DOHH2 (cell line): ENCODE measurements at regions not wholly inside any gene's neighbourhood (a gene's known extent, or its start where the extent isn't known, plus 50 kb on each side); places are given as distances from the start of the nearest gene placed in this dataset.
"Not testable (repeated sequence)": the region's sequence is repeated elsewhere in the genome, so short reads cannot be mapped to it uniquely, and the experiment has no call there.

ENCODE experiments used
- H3F3A ChIP-seq: fragments of 200-600 bp; sonication (generic), shearing (Covaris generic); 2 replicates; pipeline ENCODE4 v1.6.0; 2016; ENCODE audit warnings: antibody characterized with exemption, mild to moderate bottlenecking; ENCODE audit not compliant: control insufficient read depth, insufficient read depth
- H3K27ac ChIP-seq: fragments of 200-600 bp; sonication (generic); 2 replicates; pipeline ENCODE4 v1.5.1; 2014; ENCODE audit warnings: low read depth, mild to moderate bottlenecking, low read length, moderate library complexity
- H3K27me3 ChIP-seq: fragments of 200-600 bp; sonication (generic); 2 replicates; pipeline ENCODE4 v1.6.1; 2014; ENCODE audit warnings: mild to moderate bottlenecking, low read length, mixed read lengths; ENCODE audit not compliant: control insufficient read depth
- H3K36me3 ChIP-seq: fragments of 200-600 bp; sonication (generic); 2 replicates; pipeline ENCODE4 v1.6.1; 2014; ENCODE audit warnings: mild to moderate bottlenecking, low read length, moderate library complexity, mixed read lengths; ENCODE audit not compliant: control insufficient read depth
- H3K4me1 ChIP-seq: fragments of 200-600 bp; sonication (generic); 2 replicates; pipeline ENCODE4 v1.6.1; 2014; ENCODE audit warnings: mild to moderate bottlenecking, low read length, mixed read lengths; ENCODE audit not compliant: control insufficient read depth
- H3K4me2 ChIP-seq: fragments of 200-600 bp; sonication (generic); 2 replicates; pipeline ENCODE4 v1.6.0; 2014; ENCODE audit warnings: mild to moderate bottlenecking, low read length, moderate library complexity
- H3K4me3 ChIP-seq: fragments of 200-600 bp; sonication (generic); 2 replicates; pipeline ENCODE4 v1.5.1; 2014; ENCODE audit warnings: mild to moderate bottlenecking, low read length, mixed read lengths
- H3K79me2 ChIP-seq: fragments of 200-600 bp; sonication (generic); 2 replicates; pipeline ENCODE4 v1.6.1; 2014; ENCODE audit warnings: mild to moderate bottlenecking, low read length, mixed read lengths; ENCODE audit not compliant: control insufficient read depth
- H3K9me2 ChIP-seq: fragments of 200-600 bp; sonication (generic); replicated peaks from 2 replicates; pipeline ENCODE4 v1.6.1; 2014; ENCODE audit warnings: mild to moderate bottlenecking, low read length, mixed read lengths; ENCODE audit not compliant: control insufficient read depth
- H3K9me3 ChIP-seq: fragments of 200-600 bp; sonication (generic); 2 replicates; pipeline ENCODE4 v1.6.1; 2014; ENCODE audit warnings: antibody characterized with exemption, low read length, mixed read lengths; ENCODE audit not compliant: control insufficient read depth, insufficient read depth
- H4K20me1 ChIP-seq: fragments of 200-600 bp; sonication (generic); 2 replicates; pipeline ENCODE4 v1.6.0; 2014; ENCODE audit warnings: low read depth, mild to moderate bottlenecking, antibody characterized with exemption, low read length, moderate library complexity; ENCODE audit not compliant: control insufficient read depth, insufficient read depth
- EZH2phosphoT487 ChIP-seq: fragments of 200-600 bp; sonication (generic); IDR thresholded peaks from 2 replicates; pipeline ENCODE4 v1.6.1; 2017; ENCODE audit warnings: borderline replicate concordance, mild to moderate bottlenecking, antibody characterized with exemption, low read length, moderate library complexity, mixed read lengths
- TF ChIP-seq, protein P1 (sequence below): fragments of 200-600 bp; sonication (generic); IDR thresholded peaks from one replicate; pipeline ENCODE4 v1.5.1; 2014; ENCODE audit warnings: antibody characterized with exemption, mild to moderate bottlenecking, low read depth, low read length; ENCODE audit not compliant: poor library complexity, severe bottlenecking

DNA sequence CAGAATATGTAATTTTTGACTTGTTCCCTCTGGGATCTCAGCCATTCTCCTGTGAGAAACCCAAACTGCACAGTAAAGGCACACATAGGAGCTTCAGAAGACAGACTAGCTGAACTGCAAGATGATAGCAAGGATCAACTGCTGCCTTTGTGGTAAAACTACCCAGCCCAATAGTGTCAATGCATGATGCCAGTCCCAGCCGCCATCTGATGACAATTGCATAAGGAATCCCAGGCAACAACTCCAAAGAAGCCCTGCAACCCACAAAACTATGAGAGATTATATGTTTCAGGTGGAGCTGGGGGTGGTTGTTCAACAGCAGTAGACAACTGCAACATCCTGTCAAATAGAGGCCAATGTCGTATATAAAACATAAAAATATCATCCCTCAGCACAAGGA lies 192.4 kb upstream of the ARPP21 start:
- TF ChIP-seq, protein P1, sequence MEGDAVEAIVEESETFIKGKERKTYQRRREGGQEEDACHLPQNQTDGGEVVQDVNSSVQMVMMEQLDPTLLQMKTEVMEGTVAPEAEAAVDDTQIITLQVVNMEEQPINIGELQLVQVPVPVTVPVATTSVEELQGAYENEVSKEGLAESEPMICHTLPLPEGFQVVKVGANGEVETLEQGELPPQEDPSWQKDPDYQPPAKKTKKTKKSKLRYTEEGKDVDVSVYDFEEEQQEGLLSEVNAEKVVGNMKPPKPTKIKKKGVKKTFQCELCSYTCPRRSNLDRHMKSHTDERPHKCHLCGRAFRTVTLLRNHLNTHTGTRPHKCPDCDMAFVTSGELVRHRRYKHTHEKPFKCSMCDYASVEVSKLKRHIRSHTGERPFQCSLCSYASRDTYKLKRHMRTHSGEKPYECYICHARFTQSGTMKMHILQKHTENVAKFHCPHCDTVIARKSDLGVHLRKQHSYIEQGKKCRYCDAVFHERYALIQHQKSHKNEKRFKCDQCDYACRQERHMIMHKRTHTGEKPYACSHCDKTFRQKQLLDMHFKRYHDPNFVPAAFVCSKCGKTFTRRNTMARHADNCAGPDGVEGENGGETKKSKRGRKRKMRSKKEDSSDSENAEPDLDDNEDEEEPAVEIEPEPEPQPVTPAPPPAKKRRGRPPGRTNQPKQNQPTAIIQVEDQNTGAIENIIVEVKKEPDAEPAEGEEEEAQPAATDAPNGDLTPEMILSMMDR = no peak
- no peak for TF ChIP-seq EZH2phosphoT487
- Histone ChIP-seq H3K9me3 (no peaks in the 10 kb centered on the region), H3K9me2 (no peaks in the 10 kb centered on the region), H3K27me3 (no peaks in the 10 kb centered on the region), H3K27ac (no peak overlapping the region), H3K4me3 (no peak overlapping the region), H4K20me1 (no peaks in the 10 kb centered on the region), H3K36me3 (no peaks in the 10 kb centered on the region), H3K79me2 (no peaks in the 10 kb centered on the region), H3F3A (no peaks in the 10 kb centered on the region), H3K4me1 (no peaks in the 10 kb centered on the region), H3K4me2 (no peak overlapping the region)

DNA sequence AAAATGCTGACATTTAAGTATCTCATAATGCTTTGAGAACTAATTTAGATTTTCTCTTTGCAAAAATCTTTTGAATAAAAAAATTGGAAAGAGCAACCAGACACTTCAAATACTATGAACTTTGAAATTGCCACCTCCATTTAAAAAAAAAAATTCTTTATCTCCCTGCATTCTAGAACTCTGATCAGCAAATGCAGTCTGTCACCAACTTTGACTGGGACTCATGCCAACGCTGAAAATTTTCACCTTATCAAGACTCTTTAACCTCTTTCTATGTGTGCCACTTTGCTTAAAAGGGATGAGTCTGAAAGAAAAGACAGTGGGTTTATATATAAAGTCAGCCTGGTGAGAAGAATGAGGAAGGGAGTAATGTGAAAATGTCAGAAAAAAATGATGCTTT lies 191.2 kb upstream of the ARPP21 start:
- Histone ChIP-seq H4K20me1 (no peaks in the 10 kb centered on the region), H3K36me3 (no peaks in the 10 kb centered on the region), H3K4me2 (no peak overlapping the region), H3K9me3 (no peaks in the 10 kb centered on the region), H3K27ac (no peak overlapping the region), H3K4me3 (no peak overlapping the region), H3K9me2 (no peaks in the 10 kb centered on the region), H3F3A (no peaks in the 10 kb centered on the region), H3K27me3 (no peaks in the 10 kb centered on the region), H3K79me2 (no peaks in the 10 kb centered on the region), H3K4me1 (no peaks in the 10 kb centered on the region)
- TF ChIP-seq EZH2phosphoT487 = no peak
- TF ChIP-seq, protein P1 = no peak

DNA sequence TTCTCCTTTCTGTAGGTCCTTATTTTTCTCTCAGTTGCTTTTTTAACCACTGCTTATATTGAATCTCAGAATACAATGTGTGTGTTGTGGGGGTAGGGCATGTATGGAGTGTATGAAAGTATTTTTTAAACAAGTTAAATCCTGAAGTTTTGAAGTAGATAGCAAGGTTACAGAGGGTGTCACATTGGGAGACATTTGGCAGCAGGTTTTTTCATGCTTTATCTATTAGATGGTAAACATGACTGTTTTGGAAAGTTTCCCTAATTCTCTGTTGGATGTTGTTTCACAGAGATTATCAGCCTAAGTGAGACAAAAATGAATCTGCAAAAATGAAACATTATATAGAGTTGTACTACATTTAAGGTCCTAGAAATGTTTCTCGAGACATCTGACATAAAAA lies 190.6 kb upstream of the ARPP21 start:
- no peaks in the 10 kb centered on the region for H3K36me3 ChIP-seq
- no peaks in the 10 kb centered on the region for H3K27me3 ChIP-seq
- no peak overlapping the region for H3K4me3 ChIP-seq
- no peaks in the 10 kb centered on the region for H4K20me1 ChIP-seq
- H3F3A ChIP-seq = no peaks in the 10 kb centered on the region
- H3K27ac ChIP-seq = no peak overlapping the region
- no peaks in the 10 kb centered on the region for H3K9me2 ChIP-seq
- H3K4me1 ChIP-seq = no peaks in the 10 kb centered on the region
- H3K79me2 ChIP-seq = no peaks in the 10 kb centered on the region
- H3K4me2 ChIP-seq = no peak overlapping the region
- peaks cover 4% of the 10 kb centered on the region; the same call in 1 of the 2 replicates for H3K9me3 ChIP-seq
- TF ChIP-seq EZH2phosphoT487 = no peak
- TF ChIP-seq, protein P1 = no peak

DNA sequence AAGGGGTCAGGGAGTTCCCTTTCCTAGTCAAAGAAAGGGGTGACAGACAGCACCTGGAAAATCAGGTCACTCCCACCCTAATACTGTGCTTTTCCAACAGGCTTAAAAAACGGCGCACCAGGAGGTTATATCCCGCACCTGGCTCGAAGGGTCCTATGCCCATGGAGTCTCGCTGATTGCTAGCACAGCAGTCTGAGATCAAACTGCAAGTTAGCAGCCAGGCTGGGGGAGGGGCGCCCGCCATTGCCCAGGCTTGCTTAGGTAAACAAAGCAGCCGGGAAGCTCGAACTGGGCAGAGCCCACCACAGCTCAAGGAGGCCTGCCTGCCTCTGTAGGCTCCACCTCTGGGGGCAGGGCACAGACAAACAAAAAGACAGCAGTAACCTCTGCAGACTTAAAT lies 184.5 kb upstream of the ARPP21 start:
- H3K9me3 ChIP-seq, H4K20me1 ChIP-seq, H3K36me3 ChIP-seq, H3K9me2 ChIP-seq, H3K4me2 ChIP-seq, H3F3A ChIP-seq, H3K27ac ChIP-seq, H3K4me1 ChIP-seq, H3K79me2 ChIP-seq, H3K27me3 ChIP-seq, H3K4me3 ChIP-seq: not testable (repeated sequence)
